ENCODE measurements at regions not wholly inside any gene's neighbourhood (a gene's known extent, or its start where the extent isn't known, plus 50 kb on each side); places are given as distances from the start of the nearest gene placed in this dataset.

DNA sequence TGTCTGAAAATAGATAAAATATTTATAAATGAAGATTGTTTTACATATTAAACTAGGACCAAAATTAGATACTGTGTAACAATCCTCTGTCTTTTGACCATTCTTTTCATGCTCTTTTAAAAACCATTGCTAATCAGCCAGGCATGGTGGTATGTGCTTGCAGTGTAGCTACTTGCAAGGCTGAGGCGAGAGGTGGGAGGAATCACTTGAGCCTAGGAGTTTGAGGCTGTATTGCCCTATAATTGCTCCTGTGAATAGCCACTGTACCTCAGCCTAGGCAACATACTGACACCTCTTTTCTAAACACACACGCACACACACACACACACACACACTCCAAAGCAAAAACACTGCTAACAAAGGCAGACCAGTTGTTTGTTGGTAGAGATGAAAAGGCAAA, 259.2 kb downstream of the JRKL start (continued):
- TF ChIP-seq, protein P1, sequence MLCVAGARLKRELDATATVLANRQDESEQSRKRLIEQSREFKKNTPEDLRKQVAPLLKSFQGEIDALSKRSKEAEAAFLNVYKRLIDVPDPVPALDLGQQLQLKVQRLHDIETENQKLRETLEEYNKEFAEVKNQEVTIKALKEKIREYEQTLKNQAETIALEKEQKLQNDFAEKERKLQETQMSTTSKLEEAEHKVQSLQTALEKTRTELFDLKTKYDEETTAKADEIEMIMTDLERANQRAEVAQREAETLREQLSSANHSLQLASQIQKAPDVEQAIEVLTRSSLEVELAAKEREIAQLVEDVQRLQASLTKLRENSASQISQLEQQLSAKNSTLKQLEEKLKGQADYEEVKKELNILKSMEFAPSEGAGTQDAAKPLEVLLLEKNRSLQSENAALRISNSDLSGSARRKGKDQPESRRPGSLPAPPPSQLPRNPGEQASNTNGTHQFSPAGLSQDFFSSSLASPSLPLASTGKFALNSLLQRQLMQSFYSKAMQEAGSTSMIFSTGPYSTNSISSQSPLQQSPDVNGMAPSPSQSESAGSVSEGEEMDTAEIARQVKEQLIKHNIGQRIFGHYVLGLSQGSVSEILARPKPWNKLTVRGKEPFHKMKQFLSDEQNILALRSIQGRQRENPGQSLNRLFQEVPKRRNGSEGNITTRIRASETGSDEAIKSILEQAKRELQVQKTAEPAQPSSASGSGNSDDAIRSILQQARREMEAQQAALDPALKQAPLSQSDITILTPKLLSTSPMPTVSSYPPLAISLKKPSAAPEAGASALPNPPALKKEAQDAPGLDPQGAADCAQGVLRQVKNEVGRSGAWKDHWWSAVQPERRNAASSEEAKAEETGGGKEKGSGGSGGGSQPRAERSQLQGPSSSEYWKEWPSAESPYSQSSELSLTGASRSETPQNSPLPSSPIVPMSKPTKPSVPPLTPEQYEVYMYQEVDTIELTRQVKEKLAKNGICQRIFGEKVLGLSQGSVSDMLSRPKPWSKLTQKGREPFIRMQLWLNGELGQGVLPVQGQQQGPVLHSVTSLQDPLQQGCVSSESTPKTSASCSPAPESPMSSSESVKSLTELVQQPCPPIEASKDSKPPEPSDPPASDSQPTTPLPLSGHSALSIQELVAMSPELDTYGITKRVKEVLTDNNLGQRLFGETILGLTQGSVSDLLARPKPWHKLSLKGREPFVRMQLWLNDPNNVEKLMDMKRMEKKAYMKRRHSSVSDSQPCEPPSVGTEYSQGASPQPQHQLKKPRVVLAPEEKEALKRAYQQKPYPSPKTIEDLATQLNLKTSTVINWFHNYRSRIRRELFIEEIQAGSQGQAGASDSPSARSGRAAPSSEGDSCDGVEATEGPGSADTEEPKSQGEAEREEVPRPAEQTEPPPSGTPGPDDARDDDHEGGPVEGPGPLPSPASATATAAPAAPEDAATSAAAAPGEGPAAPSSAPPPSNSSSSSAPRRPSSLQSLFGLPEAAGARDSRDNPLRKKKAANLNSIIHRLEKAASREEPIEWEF (IDR thresholded peaks at IDR 0.05; ENCODE audit: insufficient replicate concordance, low read depth, low read length) = no peak
- TF ChIP-seq BCL11A (IDR thresholded peaks at IDR 0.05; ENCODE audit: low read depth, low read length) = no peak
- TF ChIP-seq DPF2 (IDR thresholded peaks at IDR 0.05) = no peak

DNA sequence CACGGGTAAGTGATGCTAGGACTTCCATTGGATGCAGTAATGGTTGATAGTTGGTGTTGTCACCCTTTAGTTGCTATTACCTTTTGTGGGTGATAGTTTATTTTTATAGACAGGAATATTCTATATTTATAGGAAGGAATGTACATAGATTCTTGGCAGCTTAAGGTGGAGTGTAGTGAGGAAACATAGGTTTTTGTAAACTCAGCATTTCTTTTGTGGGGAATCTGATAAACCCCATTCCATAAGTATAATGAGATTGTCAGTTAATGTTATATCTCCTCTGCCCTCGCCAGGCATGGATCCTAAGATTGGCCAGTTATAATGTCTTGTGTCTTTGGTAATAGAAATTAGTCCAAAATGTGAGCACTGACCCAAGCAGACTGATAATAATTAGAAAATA, 262.7 kb downstream of the JRKL start:
- ATAC-seq (no peak), FAIRE-seq (no peak), DNase-seq (ENCODE audit: low read depth, low spot score) (no peak)
- H3K4me3 ChIP-seq = no peak overlapping the region
- no peaks in the 10 kb centered on the region for H4K20me1 ChIP-seq (ENCODE audit: control insufficient read depth, insufficient read depth)
- no peak overlapping the region for H3K27ac ChIP-seq (ENCODE audit: control insufficient read depth, insufficient read depth)
- H3K27me3 ChIP-seq (replicated peaks in 1 of 2; ENCODE audit: control insufficient read depth in 2 of 2, insufficient read depth in 2 of 2, low read length in 1 of 2) = no peaks in the 10 kb centered on the region
- no TSS peak for BruUV-seq (replicated peaks)
- CTCF ChIA-PET = interaction anchor here (1.3 kb wide), 1 partner anchor 11 kb away, joined by 5 read pairs; no protein-coding TSS in a partner anchor
- H3K79me2 ChIP-seq (ENCODE audit: control insufficient read depth, insufficient read depth, low read length) = no peaks in the 10 kb centered on the region
- H3K4me2 ChIP-seq (ENCODE audit: control insufficient read depth, insufficient read depth) = no peak overlapping the region
- H2AFZ ChIP-seq (ENCODE audit: control insufficient read depth, low read depth, low read length) = no peak overlapping the region
- SMC1A ChIA-PET (ENCODE audit: uncharacterized antibody, unreplicated experiment) = no interaction called here
- no peaks in the 10 kb centered on the region for H3K36me3 ChIP-seq (ENCODE audit: control insufficient read depth in 2 of 2, insufficient read depth in 2 of 2, low read length in 1 of 2)
- intact Hi-C loops (cut with micrococcal nuclease; ENCODE audit: unreplicated experiment) (no loop called here), in situ Hi-C loops (cut with MboI) (no loop called here)
- POLR2A ChIA-PET = no interaction called here
- RAD21 ChIA-PET (ENCODE audit: unreplicated experiment) = no interaction called here
- H3K9me3 ChIP-seq (replicated peaks; ENCODE audit: control insufficient read depth, insufficient read depth, low read length) = no peaks in the 10 kb centered on the region
- TF ChIP-seq DPF2 (IDR thresholded peaks at IDR 0.05) = no peak
- H3K9ac ChIP-seq (ENCODE audit: control insufficient read depth, insufficient read depth, low read length) = no peak overlapping the region
- 0% methylated on average over 2 of the region's 2 CpGs for WGBS (ENCODE audit: insufficient coverage, insufficient replicate concordance, low lambda C conversion rate, missing lambda C conversion rate)
- no peaks in the 10 kb centered on the region for H3K4me1 ChIP-seq (ENCODE audit: control insufficient read depth, insufficient read depth, low read length)

Data from GM12878 (cell line).